Large intestine (tissue), 3 donors: ENCODE measurements at regions not wholly inside any gene's neighbourhood (a gene's known extent, or its start where the extent isn't known, plus 50 kb on each side); places are given as distances from the start of the nearest gene placed in this dataset.
"Not testable (repeated sequence)": the region's sequence is repeated elsewhere in the genome, so short reads cannot be mapped to it uniquely, and the experiment has no call there.

Experiments used
- DNase-seq, 2 donors: peaks; one replicate each; pipeline versions ENCODE4 v3.0.0 to v3.0.0-alpha.2; 2013
- H3K27ac ChIP-seq: one replicate; pipeline ENCODE4 v1.5.1; 2013; ENCODE audit warnings: low read length
- H3K27me3 ChIP-seq: 2 replicates; pipeline ENCODE4 v1.6.1; 2013; ENCODE audit warnings: low read length; ENCODE audit not compliant: control insufficient read depth, insufficient read depth
- H3K36me3 ChIP-seq: 2 replicates; pipeline ENCODE4 v1.6.1; 2013; ENCODE audit warnings: low read length; ENCODE audit not compliant: control insufficient read depth, insufficient read depth
- H3K4me1 ChIP-seq: one replicate; pipeline ENCODE4 v1.6.1; 2013; ENCODE audit warnings: low read length; ENCODE audit not compliant: control insufficient read depth, insufficient read depth
- H3K4me3 ChIP-seq: one replicate; pipeline ENCODE4 v1.5.1; 2013; ENCODE audit warnings: low read length
- H3K9me3 ChIP-seq: one replicate; pipeline ENCODE4 v1.6.1; 2013; ENCODE audit warnings: mild to moderate bottlenecking, low read depth, low read length, moderate library complexity; ENCODE audit not compliant: control insufficient read depth
- WGBS: methylation state at CpG from one replicate; pipeline ENCODE4 v1.1.5; 2013; ENCODE audit warnings: low lambda C conversion rate; ENCODE audit not compliant: insufficient coverage; 5-methylcytosine and 5-hydroxymethylcytosine counted together

- H3K4me1 ChIP-seq = no peaks in the 10 kb centered on the region
- whole genome bisulfite sequencing = 44% methylated on average over 1 of the region's 4 CpGs
These were observed 1230.7 kb upstream of the ZEB2 start for GRCh38 chr2:145750612-145751011.

GRCh38 chr2:145750144-145750543 lies 1230.2 kb upstream of the ZEB2 start:
- DNase-seq = no peak
- H3K4me1 ChIP-seq = no peaks in the 10 kb centered on the region
- H3K27ac ChIP-seq = no peak overlapping the region
- no peak overlapping the region for H3K4me3 ChIP-seq
- WGBS = 38% methylated on average over 1 of the region's 2 CpGs
- no peaks in the 10 kb centered on the region for H3K9me3 ChIP-seq
- no peaks in the 10 kb centered on the region for H3K27me3 ChIP-seq
- H3K36me3 ChIP-seq = no peaks in the 10 kb centered on the region

More at GRCh38 chr2:145750612-145751011, 1230.7 kb upstream of the ZEB2 start:
- H3K4me3 ChIP-seq = no peak overlapping the region
- DNase-seq = no peak
- H3K9me3 ChIP-seq = no peaks in the 10 kb centered on the region
- no peaks in the 10 kb centered on the region for H3K27me3 ChIP-seq
- no peak overlapping the region for H3K27ac ChIP-seq
- no peaks in the 10 kb centered on the region for H3K36me3 ChIP-seq

GRCh38 chr2:145749556-145749955 lies 1229.6 kb upstream of the ZEB2 start:
- Histone ChIP-seq H3K36me3 (no peaks in the 10 kb centered on the region), H3K27me3 (no peaks in the 10 kb centered on the region), H3K4me1 (no peaks in the 10 kb centered on the region), H3K27ac (no peak overlapping the region), H3K4me3 (no peak overlapping the region), H3K9me3 (no peaks in the 10 kb centered on the region)
- DNase-seq = no peak
- WGBS = no CpG with 5 or more reads among the region's 1 CpG

- no CpG with 5 or more reads among the region's 2 CpGs for WGBS
- Histone ChIP-seq H3K4me3 (no peak overlapping the region), H3K27ac (no peak overlapping the region), H3K4me1 (no peaks in the 10 kb centered on the region), H3K36me3 (no peaks in the 10 kb centered on the region), H3K9me3 (no peaks in the 10 kb centered on the region), H3K27me3 (no peaks in the 10 kb centered on the region)
- no peak for DNase-seq
These were observed 1229.0 kb upstream of the ZEB2 start for GRCh38 chr2:145748927-145749326.

GRCh38 chr2:145747715-145748114 lies 1227.8 kb upstream of the ZEB2 start:
- Histone ChIP-seq H3K27ac (no peak overlapping the region), H3K4me1 (no peaks in the 10 kb centered on the region), H3K9me3 (no peaks in the 10 kb centered on the region), H3K27me3 (no peaks in the 10 kb centered on the region), H3K36me3 (no peaks in the 10 kb centered on the region), H3K4me3 (no peak overlapping the region)
- no peak for DNase-seq
- 100% methylated on average over 5 of the region's 5 CpGs for WGBS

- not testable (repeated sequence) for H3K27ac ChIP-seq, H3K4me3 ChIP-seq, H3K36me3 ChIP-seq, DNase-seq, H3K9me3 ChIP-seq, H3K27me3 ChIP-seq, H3K4me1 ChIP-seq
- WGBS = no CpG with 5 or more reads among the region's 4 CpGs
These were observed 1225.4 kb upstream of the ZEB2 start for GRCh38 chr2:145745387-145745721.

- Histone ChIP-seq H3K27ac (no peak overlapping the region), H3K4me3 (no peak overlapping the region), H3K36me3 (no peaks in the 10 kb centered on the region), H3K27me3 (no peaks in the 10 kb centered on the region), H3K4me1 (no peaks in the 10 kb centered on the region), H3K9me3 (no peaks in the 10 kb centered on the region)
- DNase-seq = no peak
- 86% methylated on average over 1 of the region's 4 CpGs for WGBS
These were observed 1224.8 kb upstream of the ZEB2 start for GRCh38 chr2:145744541-145745386.

- Histone ChIP-seq H3K4me1 (no peaks in the 10 kb centered on the region), H3K4me3 (no peak overlapping the region), H3K36me3 (no peaks in the 10 kb centered on the region), H3K27ac (no peak overlapping the region), H3K27me3 (no peaks in the 10 kb centered on the region), H3K9me3 (no peaks in the 10 kb centered on the region)
- no peak for DNase-seq
- 93% methylated on average over 2 of the region's 2 CpGs for WGBS
These were observed 1223.1 kb upstream of the ZEB2 start for GRCh38 chr2:145743011-145743410.

GRCh38 chr2:145741636-145742035 lies 1221.7 kb upstream of the ZEB2 start:
- no peak for DNase-seq
- Histone ChIP-seq H3K36me3 (no peaks in the 10 kb centered on the region), H3K4me1 (no peaks in the 10 kb centered on the region), H3K4me3 (no peak overlapping the region), H3K27me3 (no peaks in the 10 kb centered on the region), H3K27ac (no peak overlapping the region), H3K9me3 (no peaks in the 10 kb centered on the region)
- no CpG with 5 or more reads among the region's 1 CpG for WGBS

- H3K4me3 ChIP-seq = no peak overlapping the region
- no peaks in the 10 kb centered on the region for H3K36me3 ChIP-seq
- H3K9me3 ChIP-seq = no peaks in the 10 kb centered on the region
- 89% methylated on average over 2 of the region's 2 CpGs for WGBS
- no peaks in the 10 kb centered on the region for H3K27me3 ChIP-seq
- DNase-seq = no peak
- no peak overlapping the region for H3K27ac ChIP-seq
- no peaks in the 10 kb centered on the region for H3K4me1 ChIP-seq
These were observed 1221.3 kb upstream of the ZEB2 start for GRCh38 chr2:145741181-145741580.

- no CpG with 5 or more reads among the region's 3 CpGs for WGBS
- no peaks in the 10 kb centered on the region for H3K9me3 ChIP-seq
- H3K36me3 ChIP-seq = no peaks in the 10 kb centered on the region
- H3K27me3 ChIP-seq = no peaks in the 10 kb centered on the region
- no peak overlapping the region for H3K27ac ChIP-seq
- H3K4me3 ChIP-seq = no peak overlapping the region
- no peaks in the 10 kb centered on the region for H3K4me1 ChIP-seq
- DNase-seq = no peak
These were observed 1220.4 kb upstream of the ZEB2 start for GRCh38 chr2:145740302-145740701.
